SIG-M5 treated with dmso at 0.1 percent for 504 hours (cell line): ENCODE measurements at regions not wholly inside any gene's neighbourhood (a gene's known extent, or its start where the extent isn't known, plus 50 kb on each side); places are given as distances from the start of the nearest gene placed in this dataset.
"Not testable (repeated sequence)": the region's sequence is repeated elsewhere in the genome, so short reads cannot be mapped to it uniquely, and the experiment has no call there.

ENCODE experiments used
- DNase-seq: peaks from one replicate; lab custom pipeline; 2025; ENCODE audit not compliant: unreplicated experiment; lab: John Stamatoyannopoulos, UW

DNA sequence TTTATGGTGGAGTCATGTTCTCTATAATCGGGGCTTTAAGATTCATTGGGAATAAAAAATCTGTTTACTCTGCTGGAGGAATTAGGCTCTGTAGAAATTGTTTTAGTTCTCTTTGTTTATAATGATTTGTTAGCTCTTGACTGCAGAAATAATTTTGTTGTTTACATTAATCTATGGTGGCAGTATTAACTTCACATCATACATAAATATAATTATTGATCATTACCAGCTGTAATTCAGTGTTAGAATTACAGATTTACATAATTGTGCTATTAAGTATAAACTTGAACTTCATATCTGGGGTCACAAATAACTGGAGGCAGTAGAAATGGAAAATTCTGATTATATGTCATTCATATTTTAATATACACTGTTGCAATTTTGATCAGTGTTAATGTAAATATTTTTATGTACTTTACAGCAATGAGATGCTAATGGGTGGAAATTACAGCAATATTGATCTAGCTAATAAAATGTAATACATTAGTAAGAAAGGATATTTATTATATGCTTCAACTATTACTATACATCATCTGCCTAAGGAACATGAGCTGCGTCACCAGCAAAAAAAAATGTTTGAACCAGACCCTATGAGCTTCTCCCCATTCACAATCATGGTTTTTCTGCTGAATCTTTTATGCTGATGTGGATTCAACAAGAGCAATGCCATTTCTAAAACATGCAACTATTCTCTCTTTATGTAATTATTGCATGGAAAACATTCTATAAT is 846.6 kb downstream of the NR2F1-AS1 start:
- DNase-seq: no peak

DNA sequence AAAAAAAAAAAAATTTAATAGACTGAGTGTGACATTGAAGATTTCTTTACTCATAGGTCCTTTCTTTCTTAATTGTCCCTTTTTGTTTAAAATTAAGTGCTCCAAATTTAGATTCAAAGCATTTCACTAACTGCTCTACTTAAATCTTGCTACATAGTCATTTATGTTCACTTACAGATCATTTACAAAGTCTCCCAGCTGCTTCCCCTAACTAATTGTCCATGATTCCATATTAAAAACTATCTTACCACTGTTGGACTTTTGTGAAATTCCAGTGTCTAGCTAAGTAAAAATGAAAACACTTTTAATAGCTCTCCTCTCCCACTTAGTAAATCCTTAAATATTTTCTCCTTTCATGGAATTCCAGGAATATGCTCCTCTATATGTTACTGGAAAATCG is 850.5 kb downstream of the NR2F1-AS1 start:
- DNase-seq: no peak

DNA sequence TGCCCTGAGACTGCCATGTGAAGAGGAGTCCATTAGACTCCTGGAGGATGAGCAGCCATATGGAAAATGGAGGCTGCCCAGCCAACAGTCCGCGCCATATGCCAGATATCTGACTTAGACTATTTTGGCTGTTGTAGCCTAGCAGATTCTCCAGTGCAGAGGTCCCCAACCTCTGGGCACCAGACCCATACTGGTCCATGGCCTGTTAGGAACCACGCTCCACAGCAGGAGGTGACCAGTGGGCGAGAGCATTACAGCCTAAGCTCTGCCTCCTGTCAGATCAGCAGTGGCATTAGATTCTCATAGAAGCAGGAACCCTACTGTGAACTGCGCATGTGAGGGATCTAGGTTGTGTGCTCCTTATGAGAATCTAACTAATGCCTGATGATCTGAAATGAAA is 851.9 kb downstream of the NR2F1-AS1 start:
- no peak for DNase-seq

DNA sequence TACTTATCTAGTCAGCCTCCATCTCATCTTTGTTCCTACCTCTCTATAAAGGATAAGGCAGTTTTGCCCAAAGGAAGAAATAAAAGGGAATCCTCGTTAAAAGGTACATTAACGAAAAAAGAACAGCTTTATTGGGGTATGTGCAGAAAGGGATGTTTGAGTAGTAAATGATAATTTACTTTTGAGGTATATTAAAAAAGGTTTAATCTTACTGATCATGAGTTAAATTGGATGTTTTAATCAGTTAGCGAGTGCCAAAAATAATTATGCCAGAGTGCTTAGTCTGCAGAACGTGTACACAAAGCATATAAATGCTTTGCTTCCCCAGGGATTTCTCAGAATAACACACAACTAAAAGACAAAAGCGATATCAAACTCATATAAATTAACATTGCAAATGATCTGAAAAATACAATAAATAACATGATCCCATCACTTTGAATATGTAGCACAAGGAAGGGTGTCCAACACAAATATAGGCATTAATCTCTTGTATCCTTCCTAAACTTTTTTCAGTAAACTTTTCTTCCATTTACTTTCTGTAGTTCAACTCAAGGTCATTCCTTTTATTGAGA is 865.0 kb downstream of the NR2F1-AS1 start:
- no peak for DNase-seq

DNA sequence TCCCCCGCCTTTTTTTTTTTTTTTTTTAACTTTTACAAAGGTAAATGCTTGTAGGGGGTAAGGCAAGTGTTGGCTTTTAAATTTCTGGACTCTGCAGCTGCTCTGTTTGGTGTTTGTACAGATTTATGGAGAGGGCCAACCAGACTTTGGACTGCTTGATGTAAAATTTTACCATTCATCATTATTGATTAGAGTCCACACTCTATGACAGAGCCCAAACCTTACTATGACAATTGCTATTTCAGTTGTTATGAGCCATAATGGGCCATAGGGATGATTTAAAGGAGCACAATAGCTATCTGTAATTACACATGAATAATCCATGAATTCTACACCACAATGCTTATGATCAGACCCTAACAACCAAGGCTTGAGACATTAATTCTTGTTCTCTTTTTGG is 867.2 kb downstream of the NR2F1-AS1 start:
- DNase-seq: no peak

DNA sequence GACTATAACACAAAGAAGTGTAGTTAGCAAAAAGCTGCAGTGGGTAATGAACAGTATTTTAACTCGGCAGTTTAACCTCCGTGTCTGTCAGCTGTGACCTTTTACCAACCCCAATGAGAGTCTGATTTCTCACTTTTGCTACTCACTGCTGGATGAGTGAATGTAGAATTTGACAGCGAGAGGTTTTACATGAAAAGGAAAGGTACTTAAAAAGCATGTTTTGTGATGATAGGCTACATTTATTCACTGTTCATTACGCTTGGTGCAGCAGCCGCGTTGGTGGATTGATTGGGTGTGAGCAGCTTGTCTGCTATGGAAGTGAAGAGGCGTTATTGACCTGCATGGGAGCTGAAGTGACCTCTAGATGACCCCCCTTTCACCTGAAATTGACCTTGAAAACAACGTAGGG is 867.7 kb downstream of the NR2F1-AS1 start:
- DNase-seq: no peak

DNA sequence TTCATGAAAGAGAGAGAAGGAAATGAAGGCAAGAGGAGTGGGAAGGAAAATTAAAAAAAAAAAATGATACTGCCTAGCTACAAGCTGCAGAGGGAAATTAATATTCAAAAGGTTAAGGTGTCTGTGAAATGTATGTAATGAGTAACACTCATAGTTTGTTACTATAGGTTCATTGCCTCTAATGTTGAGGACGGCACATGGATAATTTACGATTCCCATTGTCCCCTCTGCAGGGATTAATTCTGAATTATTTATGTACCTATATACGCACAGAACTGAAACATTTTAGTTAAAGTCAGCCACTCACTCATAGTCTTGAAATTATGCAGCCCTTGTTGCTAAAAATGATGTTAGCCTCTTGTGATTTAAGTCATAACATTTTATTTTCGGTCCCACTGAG is 869.1 kb downstream of the NR2F1-AS1 start:
- no peak for DNase-seq

DNA sequence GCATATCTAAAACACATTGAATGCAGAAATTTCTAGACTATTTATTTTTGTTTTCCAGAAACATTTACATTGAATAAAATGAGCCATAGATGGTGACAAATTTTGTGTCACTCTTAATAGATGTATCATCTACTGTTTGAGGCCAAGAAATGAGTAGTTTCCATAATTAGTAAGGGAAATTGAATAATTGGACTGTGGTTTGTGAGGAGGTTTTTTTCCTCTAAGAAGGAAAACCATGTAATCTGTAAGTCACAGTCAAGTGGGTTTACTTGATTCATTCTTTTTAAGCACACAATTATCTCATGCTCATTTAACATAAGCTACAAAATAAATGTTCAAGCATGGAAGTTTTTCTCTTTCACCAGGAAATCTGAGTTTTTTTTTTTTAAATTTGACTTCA is 876.4 kb downstream of the NR2F1-AS1 start:
- no peak for DNase-seq

DNA sequence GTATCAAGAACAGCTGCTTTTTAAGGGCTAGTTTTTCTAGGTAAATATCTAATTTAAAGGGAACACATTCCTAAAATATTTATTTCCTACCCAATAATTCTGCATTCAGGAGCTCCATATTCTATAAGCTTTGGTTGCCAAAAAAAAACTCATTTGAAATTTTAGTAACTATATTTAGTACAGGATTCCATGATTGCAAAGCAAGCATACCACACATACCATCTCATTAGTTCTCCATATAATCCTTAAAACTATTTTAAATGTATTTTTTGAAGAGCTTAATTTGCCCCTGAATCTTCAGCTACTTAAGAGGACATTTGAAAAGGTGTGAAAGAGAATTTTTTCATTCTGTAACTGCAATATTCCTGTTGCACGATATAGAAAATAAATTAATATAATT is 877.0 kb downstream of the NR2F1-AS1 start:
- no peak for DNase-seq

DNA sequence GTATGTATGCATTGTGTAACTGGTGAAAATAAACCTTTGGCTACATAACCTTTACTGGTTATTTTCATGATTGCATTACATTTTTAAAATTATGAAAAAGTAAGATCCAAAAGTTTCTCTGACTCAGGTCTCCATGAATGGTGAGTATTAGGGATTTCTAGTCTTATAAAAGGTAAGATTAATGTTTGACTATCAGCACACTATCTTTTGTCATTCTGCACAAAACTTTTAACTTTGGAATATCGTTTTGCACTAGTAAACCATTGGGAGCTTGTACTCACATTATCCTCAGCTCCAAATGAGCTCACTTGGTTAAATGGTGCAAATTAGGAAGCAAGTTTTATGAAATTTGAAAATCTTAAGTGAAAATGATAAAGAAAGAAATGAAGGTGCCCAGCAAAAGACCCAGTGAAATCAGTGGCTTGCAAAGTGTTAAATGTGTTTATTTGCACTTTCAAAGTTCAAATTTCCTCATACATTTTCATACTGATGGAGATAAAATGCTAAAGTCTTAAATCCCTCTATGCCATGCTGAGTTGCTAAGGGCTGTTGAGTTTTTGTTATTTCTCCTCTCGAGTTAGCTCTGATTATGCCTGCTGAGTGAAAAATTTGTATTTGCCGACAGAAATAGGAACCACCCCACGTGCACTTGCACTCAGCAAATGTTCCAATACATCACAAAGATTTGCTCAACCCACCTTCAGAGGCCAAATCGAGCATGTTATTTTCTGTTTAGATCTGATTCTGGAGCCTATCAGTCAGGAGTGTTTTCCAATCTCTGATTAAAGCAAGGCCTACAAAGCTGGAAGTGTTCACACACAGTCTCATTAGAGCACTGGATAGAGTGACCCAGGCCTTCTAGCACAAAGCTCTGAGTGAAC is 885.7 kb downstream of the NR2F1-AS1 start:
- no peak for DNase-seq

DNA sequence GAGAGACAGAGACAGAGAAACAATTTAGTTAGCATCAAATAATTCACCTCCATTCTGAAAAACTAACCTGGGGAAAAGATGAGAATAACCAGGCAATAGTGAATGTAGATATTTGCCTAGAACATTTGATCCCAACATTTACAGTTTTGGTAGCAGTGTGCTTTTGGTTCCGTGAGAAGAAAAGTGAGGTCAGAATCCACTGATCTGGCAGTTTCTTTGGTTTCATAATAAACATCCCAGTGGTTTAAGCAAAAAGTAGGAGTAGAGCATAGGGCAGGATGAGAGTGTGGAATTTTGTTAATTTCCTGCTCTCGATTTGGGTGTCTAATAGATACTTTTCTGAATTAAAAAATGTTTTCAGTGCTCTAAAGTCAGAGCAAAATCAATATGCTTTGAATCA is 887.0 kb downstream of the NR2F1-AS1 start:
- no peak for DNase-seq

DNA sequence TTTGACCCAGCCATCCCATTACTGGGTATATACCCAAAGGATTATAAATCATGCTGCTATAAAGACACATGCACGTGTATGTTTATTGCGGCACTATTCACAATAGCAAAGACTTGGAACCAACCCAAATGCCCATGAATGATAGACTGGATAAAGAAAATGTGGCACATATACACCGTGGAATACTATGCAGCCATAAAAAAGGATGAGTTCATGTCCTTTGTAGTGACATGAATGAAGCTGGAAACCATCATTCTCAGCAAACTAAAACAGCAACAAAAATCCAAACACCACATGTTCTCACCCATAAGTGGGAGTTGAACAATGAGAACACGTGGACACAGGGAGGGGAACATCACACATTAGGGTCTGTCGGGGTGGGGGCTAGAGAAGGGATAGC is 889.1 kb downstream of the NR2F1-AS1 start:
- not testable (repeated sequence) for DNase-seq

DNA sequence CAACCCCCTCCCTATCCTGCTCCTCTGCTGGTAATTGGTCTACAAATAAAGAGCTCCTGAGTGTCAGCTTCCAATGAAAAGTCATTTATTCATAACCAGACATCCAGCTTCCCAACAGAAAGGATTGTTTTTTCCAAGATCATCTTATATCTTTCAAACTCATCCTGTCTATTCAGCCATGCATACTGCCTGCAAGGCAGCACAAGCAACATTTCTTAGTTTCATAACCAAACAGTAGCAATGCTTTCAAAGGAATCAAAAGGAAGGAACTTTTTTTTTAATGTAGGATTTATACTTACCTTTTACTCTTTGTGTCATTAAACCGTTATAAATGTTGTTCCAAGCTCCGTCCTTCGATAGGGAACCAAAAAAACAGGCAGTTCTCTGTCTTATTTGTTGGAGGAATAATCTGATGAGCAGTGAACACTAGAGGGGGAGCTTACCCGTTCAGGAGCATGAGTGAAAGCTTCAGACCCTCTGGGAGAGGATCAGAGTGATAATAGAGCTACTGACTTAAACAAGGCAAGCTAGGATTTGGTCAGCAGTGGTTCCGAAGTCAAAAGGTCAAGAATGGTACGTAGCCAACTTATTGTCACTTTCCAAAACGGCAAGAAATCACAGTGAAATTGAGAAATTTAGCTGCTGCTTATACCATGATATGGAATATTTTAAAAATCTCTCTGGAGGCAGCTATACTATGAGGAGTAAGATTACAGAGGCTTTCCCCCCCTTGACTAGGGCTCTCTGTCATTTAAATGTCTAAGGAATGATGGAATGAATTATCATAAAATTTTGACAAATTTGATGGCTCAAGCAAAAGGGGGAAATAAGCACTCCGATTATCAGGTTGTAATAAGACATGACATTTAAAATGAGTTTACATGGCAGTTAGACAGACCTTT is 892.9 kb downstream of the NR2F1-AS1 start:
- no peak for DNase-seq

DNA sequence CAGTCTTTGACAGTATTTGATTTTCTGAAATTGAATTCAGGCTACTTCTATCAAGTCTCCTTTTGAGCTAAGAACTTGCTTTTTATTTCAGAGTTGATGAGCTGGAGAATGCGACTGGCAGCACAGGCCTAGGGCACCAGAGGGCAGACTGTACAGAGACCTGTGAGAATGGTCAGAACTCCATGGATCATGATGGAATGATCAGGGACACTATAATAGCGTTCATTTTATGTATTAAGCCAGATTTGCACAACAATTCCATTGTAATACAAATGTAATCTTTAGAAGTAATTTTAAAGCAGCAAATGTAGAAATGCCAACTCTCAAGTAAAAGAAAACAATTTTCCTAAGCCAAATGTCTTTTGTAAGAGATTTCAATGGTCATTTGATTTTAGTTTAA is 902.4 kb downstream of the NR2F1-AS1 start:
- no peak for DNase-seq

DNA sequence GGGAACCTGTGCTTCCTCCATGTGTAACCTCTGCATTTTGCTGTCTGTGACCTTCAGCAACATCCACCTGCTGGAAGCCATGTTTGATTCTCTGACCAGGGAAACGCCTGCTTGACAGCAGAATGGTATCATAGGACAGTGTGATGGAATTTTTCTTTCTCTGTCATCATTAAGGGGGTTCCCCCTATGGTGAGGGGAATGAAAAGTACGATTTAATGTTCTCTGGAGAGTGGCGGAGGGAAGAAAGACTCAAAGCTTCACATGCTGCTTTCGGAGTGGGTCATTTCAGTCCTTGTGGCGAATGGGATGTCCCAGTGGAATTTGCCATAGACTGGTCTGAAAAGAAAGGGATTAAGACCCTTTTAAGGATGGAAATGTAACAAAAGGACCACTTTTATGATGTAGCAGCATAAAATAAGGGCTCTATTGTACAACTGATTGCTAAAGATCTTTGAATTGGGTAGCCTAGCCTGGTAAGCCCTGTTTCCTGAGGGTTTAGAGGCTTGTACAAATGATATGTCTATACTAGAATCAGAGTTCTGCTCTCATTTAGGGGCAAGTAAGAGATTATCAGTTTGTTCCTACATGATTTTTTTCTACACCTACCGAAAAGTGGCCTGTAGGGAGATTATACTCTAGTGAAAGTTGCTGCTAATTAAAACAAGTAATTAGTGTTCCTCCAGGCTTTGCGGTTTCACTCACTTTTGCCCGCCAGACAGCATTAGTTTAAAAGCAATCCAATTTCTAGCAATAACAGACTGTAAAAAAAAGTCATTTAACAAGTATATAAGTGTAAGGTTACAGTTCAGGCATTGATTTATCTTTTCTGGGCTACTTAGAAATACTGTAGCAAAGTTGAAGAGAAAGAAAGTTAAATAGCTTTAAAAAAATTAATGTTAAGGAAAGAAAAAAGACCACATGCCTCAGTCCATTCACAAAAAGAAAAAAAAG is 904.5 kb downstream of the NR2F1-AS1 start:
- no peak for DNase-seq

DNA sequence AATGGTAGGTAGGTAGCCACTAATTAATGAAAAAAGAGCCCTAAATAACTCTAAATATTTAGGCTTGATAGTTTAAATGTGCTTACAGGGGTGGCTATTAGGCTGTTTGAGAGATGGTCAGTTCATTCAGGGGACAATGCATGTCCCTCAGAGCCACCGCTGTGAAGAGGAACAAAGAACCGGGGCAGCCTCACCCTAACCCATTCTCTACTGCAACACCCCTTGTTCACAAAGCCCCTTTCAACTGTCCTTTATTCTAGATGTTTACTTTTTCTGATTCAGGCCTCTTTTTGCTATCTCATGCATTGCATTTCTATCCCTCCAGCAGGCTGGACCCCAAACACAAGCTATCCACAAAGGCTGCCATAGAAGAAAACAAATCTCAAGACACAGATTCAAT is 906.7 kb downstream of the NR2F1-AS1 start:
- DNase-seq: no peak

DNA sequence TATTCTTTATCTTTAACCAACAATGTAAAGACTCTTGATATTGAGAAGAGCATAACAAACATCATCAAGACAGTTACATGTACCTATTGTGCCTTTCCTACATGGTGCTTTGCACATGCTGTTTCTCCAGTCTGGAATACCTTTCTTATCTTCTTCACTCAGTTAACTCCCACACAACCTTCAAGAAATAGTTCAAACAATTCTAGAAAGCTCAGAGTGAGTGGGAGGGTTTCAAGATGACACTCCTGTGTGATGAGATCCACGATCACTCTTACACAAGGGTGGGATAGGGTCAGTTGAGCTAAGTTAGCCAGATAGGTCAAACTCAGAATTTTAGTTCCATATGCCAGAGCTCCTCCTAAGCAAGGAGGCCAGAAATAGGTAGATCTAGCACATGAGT is 915.5 kb downstream of the NR2F1-AS1 start:
- DNase-seq: no peak

DNA sequence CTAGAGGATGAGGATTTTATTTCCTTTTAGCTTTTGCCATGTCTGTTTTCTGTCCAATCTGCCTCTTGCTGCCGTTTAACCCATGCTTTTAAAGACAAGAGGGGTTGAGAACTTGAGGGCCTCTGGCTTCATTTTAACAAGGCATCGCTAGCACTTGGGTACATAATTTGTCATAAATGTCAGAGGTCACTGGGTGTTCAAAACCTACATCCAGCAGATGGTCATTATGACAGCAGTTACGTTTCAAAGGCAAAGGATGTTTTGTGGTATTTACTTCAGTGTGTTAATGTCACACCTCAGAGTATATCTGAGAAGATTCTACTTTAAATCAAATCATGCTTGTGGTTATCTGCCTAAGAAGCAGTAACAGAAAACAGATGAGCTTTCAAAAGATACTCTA is 918.3 kb downstream of the NR2F1-AS1 start:
- no peak for DNase-seq

DNA sequence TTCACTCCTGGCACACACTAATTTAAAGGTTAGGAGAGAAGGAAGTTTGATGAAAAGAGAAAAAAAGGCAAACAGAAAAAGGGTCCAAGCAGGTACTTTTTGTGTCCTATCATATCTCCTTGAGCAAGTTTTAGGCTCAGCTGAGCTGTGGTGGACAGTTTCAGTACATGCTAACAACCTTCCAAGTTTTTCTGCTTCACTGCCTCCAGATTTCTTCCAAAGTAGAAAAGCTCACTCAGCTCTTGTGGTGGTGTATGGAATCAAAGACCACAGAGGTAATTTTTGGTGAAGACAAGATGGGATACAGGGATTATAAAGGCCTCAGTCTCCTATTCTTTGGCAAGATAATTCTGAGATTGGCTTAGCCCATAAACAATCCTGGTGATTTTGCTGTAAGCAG is 921.8 kb downstream of the NR2F1-AS1 start:
- no peak for DNase-seq

DNA sequence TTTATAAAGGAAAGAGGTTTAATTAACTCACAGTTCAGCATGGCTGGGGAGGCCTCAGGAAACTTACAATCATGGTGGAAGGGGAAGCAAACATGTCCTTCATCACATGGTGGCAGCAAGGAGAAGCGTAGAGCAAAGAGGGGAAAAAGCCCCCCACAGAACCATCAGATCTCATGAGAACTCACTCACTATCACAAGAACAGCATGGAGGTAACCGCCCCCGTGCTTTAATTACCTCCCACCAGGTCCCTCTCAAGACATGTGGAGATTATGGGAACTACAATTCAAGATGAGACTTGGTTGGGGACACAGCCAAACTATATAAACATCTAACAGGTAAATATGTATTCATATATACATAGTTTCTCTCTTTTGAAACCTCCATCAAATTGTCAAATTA is 926.4 kb downstream of the NR2F1-AS1 start:
- DNase-seq: not testable (repeated sequence)
